ENCODE measurements at regions not wholly inside any gene's neighbourhood (a gene's known extent, or its start where the extent isn't known, plus 50 kb on each side); places are given as distances from the start of the nearest gene placed in this dataset.

GRCh38 chr12:107513636-107514400 lies 171.8 kb upstream of the PWP1 start:
- TF ChIP-seq TCF12 (IDR thresholded peaks at IDR 0.05; ENCODE audit: low read depth) (no peak), REST (IDR thresholded peaks at IDR 0.05; ENCODE audit: low read depth) (no peak), RAD21 (IDR thresholded peaks at IDR 0.05; ENCODE audit: low read depth) (no peak), FOXM1 (IDR thresholded peaks at IDR 0.05; ENCODE audit: borderline replicate concordance, low read depth) (no peak), EGR1 (IDR thresholded peaks at IDR 0.05) (no peak), TEAD4 (IDR thresholded peaks at IDR 0.05) (no peak), USF1 (IDR thresholded peaks at IDR 0.05) (no peak), TAF1 (IDR thresholded peaks at IDR 0.05; ENCODE audit: low read depth) (no peak), ZBTB7A (IDR thresholded peaks at IDR 0.05; ENCODE audit: low read depth) (no peak), EP300 (IDR thresholded peaks at IDR 0.05; ENCODE audit: borderline replicate concordance) (no peak), CREB1 (IDR thresholded peaks at IDR 0.05; ENCODE audit: low read depth) (no peak)
- TF ChIP-seq, protein P1, sequence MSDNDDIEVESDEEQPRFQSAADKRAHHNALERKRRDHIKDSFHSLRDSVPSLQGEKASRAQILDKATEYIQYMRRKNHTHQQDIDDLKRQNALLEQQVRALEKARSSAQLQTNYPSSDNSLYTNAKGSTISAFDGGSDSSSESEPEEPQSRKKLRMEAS (IDR thresholded peaks at IDR 0.05), result no peak

DNA sequence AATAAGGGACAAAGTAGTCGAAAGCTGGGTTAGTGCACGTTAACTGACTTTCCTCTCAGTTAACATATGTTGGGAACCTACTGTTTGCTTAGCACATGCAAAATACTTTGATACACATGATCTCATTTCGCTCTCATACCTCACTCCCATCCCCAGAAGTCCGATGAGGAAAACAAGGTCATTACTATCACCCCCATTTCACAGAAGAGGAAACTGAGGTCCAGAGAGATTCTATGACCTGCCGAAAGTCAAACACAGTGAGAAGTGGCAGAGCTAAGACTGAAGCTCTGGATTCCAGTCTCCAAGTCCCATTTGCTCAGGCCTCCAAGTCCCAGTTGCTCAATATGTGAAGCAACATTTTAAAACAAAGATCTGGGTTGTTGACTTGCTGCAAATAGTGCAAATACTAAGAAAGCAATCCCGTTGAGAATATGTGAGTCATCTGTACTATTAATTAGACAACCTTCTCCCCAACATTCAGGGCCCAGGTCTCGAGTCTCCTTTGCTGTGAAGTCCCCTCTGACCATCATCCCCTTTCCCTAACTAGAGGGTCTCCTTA lies 170.6 kb upstream of the PWP1 start:
- TF ChIP-seq ZBTB7A (IDR thresholded peaks at IDR 0.05; ENCODE audit: low read depth), result no peak
- TF ChIP-seq USF1 (IDR thresholded peaks at IDR 0.05), result no peak
- TF ChIP-seq, protein P1 (IDR thresholded peaks at IDR 0.05), result no peak
- TF ChIP-seq FOXM1 (IDR thresholded peaks at IDR 0.05; ENCODE audit: borderline replicate concordance, low read depth), result no peak
- TF ChIP-seq TCF12 (IDR thresholded peaks at IDR 0.05; ENCODE audit: low read depth), result no peak
- TF ChIP-seq YY1 (IDR thresholded peaks at IDR 0.05; ENCODE audit: low read depth), result no peak
- TF ChIP-seq TAF1 (IDR thresholded peaks at IDR 0.05; ENCODE audit: low read depth), result no peak
- no peak for TF ChIP-seq EGR1 (IDR thresholded peaks at IDR 0.05)
- TF ChIP-seq TEAD4 (IDR thresholded peaks at IDR 0.05), result no peak
- no peak for TF ChIP-seq REST (IDR thresholded peaks at IDR 0.05; ENCODE audit: low read depth)
- TF ChIP-seq CEBPB (IDR thresholded peaks at IDR 0.05), result no peak
- no peak for TF ChIP-seq EP300 (IDR thresholded peaks at IDR 0.05; ENCODE audit: borderline replicate concordance)
- TF ChIP-seq NFIC (IDR thresholded peaks at IDR 0.05), result no peak

- TF ChIP-seq REST (IDR thresholded peaks at IDR 0.05; ENCODE audit: low read depth), result no peak
- TF ChIP-seq TAF1 (IDR thresholded peaks at IDR 0.05; ENCODE audit: low read depth), result no peak
- no peak for TF ChIP-seq CREB1 (IDR thresholded peaks at IDR 0.05; ENCODE audit: low read depth)
- no peak for TF ChIP-seq EGR1 (IDR thresholded peaks at IDR 0.05)
- no peak for TF ChIP-seq NFIC (IDR thresholded peaks at IDR 0.05)
- TF ChIP-seq YY1 (IDR thresholded peaks at IDR 0.05; ENCODE audit: low read depth), result no peak
- TF ChIP-seq CEBPB (IDR thresholded peaks at IDR 0.05), result no peak
- TF ChIP-seq, protein P1 (IDR thresholded peaks at IDR 0.05), result no peak
- TF ChIP-seq EP300 (IDR thresholded peaks at IDR 0.05; ENCODE audit: borderline replicate concordance), result no peak
- TF ChIP-seq TCF12 (IDR thresholded peaks at IDR 0.05; ENCODE audit: low read depth), result no peak
- no peak for TF ChIP-seq RAD21 (IDR thresholded peaks at IDR 0.05; ENCODE audit: low read depth)
- no peak for TF ChIP-seq USF1 (IDR thresholded peaks at IDR 0.05)
- TF ChIP-seq FOXM1 (IDR thresholded peaks at IDR 0.05; ENCODE audit: borderline replicate concordance, low read depth), result no peak
Measured at GRCh38 chr12:107515446-107515958, 170.1 kb upstream of the PWP1 start.

All from Ishikawa (cell line).